ENCODE measurements at regions not wholly inside any gene's neighbourhood (a gene's known extent, or its start where the extent isn't known, plus 50 kb on each side); places are given as distances from the start of the nearest gene placed in this dataset.

DNA sequence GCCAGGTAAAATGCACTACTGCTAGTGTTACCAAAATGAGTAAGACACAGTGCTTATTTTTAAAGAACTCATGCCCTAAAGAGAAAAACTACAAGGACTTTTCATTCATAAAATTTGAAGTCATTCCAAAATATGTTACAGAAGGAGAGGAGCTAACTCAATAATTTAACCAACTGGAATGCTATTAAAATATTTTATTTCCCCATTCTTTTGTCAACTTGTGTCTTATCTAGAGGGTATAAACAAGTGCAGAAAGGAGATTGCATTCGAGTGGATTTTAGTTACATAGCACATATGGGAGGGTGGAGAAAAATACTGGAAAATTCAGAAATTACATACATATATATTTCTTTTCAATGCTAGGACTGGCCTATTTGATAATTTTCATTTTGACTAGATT, 131.0 kb upstream of the IRS2 start:
- TF ChIP-seq CTCF (conservative IDR thresholded peaks at IDR 0.05 in 1 of 2, IDR thresholded peaks at IDR 0.05 in 1 of 2; ENCODE audit: extremely low read depth in 1 of 2, insufficient read depth in 1 of 2, low read depth in 1 of 2, low read length in 2 of 2): no peak
- no peak for TF ChIP-seq EZH2 (IDR thresholded peaks at IDR 0.05; ENCODE audit: borderline replicate concordance, low read length)
